ENCODE measurements at regions not wholly inside any gene's neighbourhood (a gene's known extent, or its start where the extent isn't known, plus 50 kb on each side); places are given as distances from the start of the nearest gene placed in this dataset.

- CTCF ChIA-PET = interaction anchor here (0.9 to 5.9 kb wide), 7 partner anchors 8 to 397 kb away, joined by 3 to 91 read pairs (median 3); no protein-coding TSS in a partner anchor
- no peak overlapping the region for H3K4me3 ChIP-seq (ENCODE audit: low read depth, low read length)
- POLR2A ChIA-PET = interaction anchor here (0.9 kb wide), 1 partner anchor 17 kb away, joined by 3 read pairs; no protein-coding TSS in a partner anchor
- no peak for DNase-seq (ENCODE audit: low read depth, low spot score)
- TF ChIP-seq CTCF (IDR thresholded peaks at IDR 0.05; ENCODE audit: insufficient read depth, low read length, missing control alignments) = no peak
Measured at GRCh38 chr1:224525411-224526040, 90.6 kb upstream of the CNIH3 start.

- H3K4me3 ChIP-seq (ENCODE audit: low read depth, low read length) = no peak overlapping the region
- DNase-seq (ENCODE audit: low read depth, low spot score) = no peak
- POLR2A ChIA-PET = no interaction called here
- CTCF ChIA-PET = interaction anchor here (2.7 to 5.9 kb wide), 2 partner anchors 14 to 325 kb away, joined by 32 to 91 read pairs; no protein-coding TSS in a partner anchor
- no peak for TF ChIP-seq CTCF (IDR thresholded peaks at IDR 0.05; ENCODE audit: insufficient read depth, low read length, missing control alignments)
Measured at GRCh38 chr1:224526771-224527170, 89.3 kb upstream of the CNIH3 start.

- CTCF ChIA-PET = interaction anchor here (1.0 to 4.6 kb wide), 6 partner anchors 9 to 394 kb away, joined by 3 to 44 read pairs (median 4); no protein-coding TSS in a partner anchor
- POLR2A ChIA-PET = interaction anchor here (0.6 to 1.3 kb wide), 4 partner anchors 14 to 199 kb away, joined by 3 to 4 read pairs (median 3); no protein-coding TSS in a partner anchor
- no peak for TF ChIP-seq CTCF (IDR thresholded peaks at IDR 0.05; ENCODE audit: insufficient read depth, low read length, missing control alignments)
- no peak overlapping the region for H3K4me3 ChIP-seq (ENCODE audit: low read depth, low read length)
- no peak for DNase-seq (ENCODE audit: low read depth, low spot score)
Measured at GRCh38 chr1:224528900-224529299, 87.2 kb upstream of the CNIH3 start.

GRCh38 chr1:224529844-224530243, 86.3 kb upstream of the CNIH3 start:
- ChIA-PET POLR2A (interaction anchor here (0.8 kb wide), 1 partner anchor 93 kb away, joined by 3 read pairs; no protein-coding TSS in a partner anchor), CTCF (interaction anchor here (1.0 to 4.6 kb wide), 4 partner anchors 10 to 393 kb away, joined by 3 to 44 read pairs (median 3); no protein-coding TSS in a partner anchor)
- TF ChIP-seq CTCF (IDR thresholded peaks at IDR 0.05; ENCODE audit: insufficient read depth, low read length, missing control alignments) = no peak
- H3K4me3 ChIP-seq (ENCODE audit: low read depth, low read length) = no peak overlapping the region
- no peak for DNase-seq (ENCODE audit: low read depth, low spot score)

- no peak for TF ChIP-seq CTCF (IDR thresholded peaks at IDR 0.05; ENCODE audit: insufficient read depth, low read length, missing control alignments)
- ChIA-PET POLR2A (no interaction called here), CTCF (interaction anchor here (1.4 kb wide), 1 partner anchor 20 kb away, joined by 3 read pairs; no protein-coding TSS in a partner anchor)
- DNase-seq (ENCODE audit: low read depth, low spot score) = no peak
- no peak overlapping the region for H3K4me3 ChIP-seq (ENCODE audit: low read depth, low read length)
Measured at GRCh38 chr1:224533517-224533916, 82.6 kb upstream of the CNIH3 start.

- POLR2A ChIA-PET = no interaction called here
- DNase-seq (ENCODE audit: low read depth, low spot score) = no peak
- no peak overlapping the region for H3K4me3 ChIP-seq (ENCODE audit: low read depth, low read length)
- CTCF ChIA-PET = interaction anchor here (1.1 kb wide), 1 partner anchor 22 kb away, joined by 5 read pairs; no protein-coding TSS in a partner anchor
- no peak for TF ChIP-seq CTCF (IDR thresholded peaks at IDR 0.05; ENCODE audit: insufficient read depth, low read length, missing control alignments)
Measured at GRCh38 chr1:224534731-224535130, 81.4 kb upstream of the CNIH3 start.
